H1 (cell line): ENCODE measurements at regions not wholly inside any gene's neighbourhood (a gene's known extent, or its start where the extent isn't known, plus 50 kb on each side); places are given as distances from the start of the nearest gene placed in this dataset.

Experiments
- CTCF ChIA-PET: fragments of 300-600 bp; sonication (Branson Sonifier 250); formaldehyde crosslinking; loops from one replicate; lab custom pipeline; 2021; ENCODE audit not compliant: partially characterized antibody; lab: Charles Lee
- POLR2A ChIA-PET: fragments of 300-600 bp; sonication (Branson Sonifier 250); formaldehyde crosslinking; loops from one replicate; lab custom pipeline; 2021; ENCODE audit warnings: inconsistent platforms; ENCODE audit not compliant: partially characterized antibody; lab: Charles Lee
- DNase-seq, 2 experiments: peaks; one replicate each; pipeline versions ENCODE4 v3.0.0 to v3.0.0-alpha.2; 2010 to 2022; ENCODE audit warnings: low spot score in 2 of 2, low read depth in 1 of 2, mixed read lengths in 1 of 2
- FAIRE-seq: peaks from 2 replicates; lab custom pipeline; 2011; peaks lifted over from hg19 to GRCh38; lab: Jason Lieb, UNC
- H2AFZ ChIP-seq: 2 replicates; pipeline ENCODE4 v1.8.1; 2012; ENCODE audit warnings: low read length, inconsistent platforms
- H2AK5ac ChIP-seq: 2 replicates; pipeline ENCODE4 v1.6.1; 2013; ENCODE audit warnings: low read depth, low read length
- H2BK120ac ChIP-seq: replicated peaks from 2 replicates; pipeline ENCODE3; 2013; ENCODE audit warnings: low read depth, low read length, inconsistent platforms
- H2BK12ac ChIP-seq: 2 replicates; pipeline ENCODE4 v1.6.1; 2013; ENCODE audit warnings: low read depth, low read length
- H2BK15ac ChIP-seq: 2 replicates; pipeline ENCODE4 v1.6.1; 2013; ENCODE audit warnings: low read length
- H2BK20ac ChIP-seq: 2 replicates; pipeline ENCODE4 v1.6.1; 2013; ENCODE audit warnings: low read length
- H2BK5ac ChIP-seq: 2 replicates; pipeline ENCODE4 v1.6.1; 2013; ENCODE audit warnings: low read depth, low read length
- H3K14ac ChIP-seq: 2 replicates; pipeline ENCODE4 v1.6.1; 2013; ENCODE audit warnings: inconsistent platforms; ENCODE audit not compliant: insufficient read length
- H3K18ac ChIP-seq: 2 replicates; pipeline ENCODE4 v1.6.1; 2013; ENCODE audit warnings: low read length; ENCODE audit errors: extremely low read depth
- H3K23ac ChIP-seq: 2 replicates; pipeline ENCODE4 v1.6.1; 2013; ENCODE audit warnings: inconsistent platforms; ENCODE audit not compliant: insufficient read length
- H3K23me2 ChIP-seq: 2 replicates; pipeline ENCODE4 v1.6.1; 2013; ENCODE audit warnings: low read depth, low read length
- H3K27ac ChIP-seq: 2 replicates; pipeline ENCODE4 v1.6.1; 2011; ENCODE audit warnings: low read depth, low read length, inconsistent platforms
- H3K27me3 ChIP-seq, 4 experiments: replicated peaks in 1 of 4; 1 replicate in 1 of 4; 2 replicates in 3 of 4; pipeline versions ENCODE4 v1.6.1 to v1.8.1; 2011 to 2013; ENCODE audit warnings: low read length in 3 of 4, mild to moderate bottlenecking in 3 of 4, inconsistent platforms in 2 of 4, mixed read lengths in 2 of 4, moderate library complexity in 1 of 4; ENCODE audit not compliant: control insufficient read depth in 3 of 4, insufficient read depth in 3 of 4; ENCODE audit errors: extremely low read depth in 1 of 4
- H3K36me3 ChIP-seq, 4 experiments: 2 replicates each; pipeline versions ENCODE4 v1.6.1 to v1.8.1; 2011 to 2013; ENCODE audit warnings: mild to moderate bottlenecking in 4 of 4, low read length in 3 of 4, moderate library complexity in 2 of 4, control low read depth in 1 of 4, inconsistent platforms in 1 of 4; ENCODE audit not compliant: insufficient read depth in 4 of 4, control insufficient read depth in 2 of 4
- H3K4ac ChIP-seq: replicated peaks from 2 replicates; pipeline ENCODE3; 2013; ENCODE audit warnings: low read length, low read depth, mixed read lengths, inconsistent platforms; ENCODE audit not compliant: insufficient read length
- H3K4me1 ChIP-seq, 4 experiments: replicated peaks in 1 of 4; 1 replicate in 1 of 4; 2 replicates in 3 of 4; pipeline versions ENCODE4 v1.6.1 to v1.8.1; 2011 to 2013; ENCODE audit warnings: low read length in 3 of 4, inconsistent platforms in 2 of 4, mixed read lengths in 1 of 4; ENCODE audit not compliant: insufficient read depth in 4 of 4, control insufficient read depth in 3 of 4
- H3K4me2 ChIP-seq, 2 experiments: 2 replicates each; pipeline versions ENCODE4 v1.6.1 to v1.8.1; 2011 to 2013; ENCODE audit warnings: low read depth in 2 of 2, low read length in 2 of 2, control low read depth in 1 of 2, inconsistent platforms in 1 of 2, mild to moderate bottlenecking in 1 of 2; ENCODE audit not compliant: insufficient read depth in 1 of 2
- H3K4me3 ChIP-seq, 4 experiments: fragments of 200-600, 300-600 bp in 1 of 4; sonication (generic), shearing (Covaris generic), sonication (Bioruptor Twin) in 1 of 4; 2 replicates each; pipeline versions ENCODE4 v1.5.1 to v1.8.1; 2011 to 2016; ENCODE audit warnings: low read length in 4 of 4, low read depth in 3 of 4, control low read depth in 2 of 4, inconsistent platforms in 2 of 4, mild to moderate bottlenecking in 2 of 4, mixed read lengths in 1 of 4, moderate library complexity in 1 of 4; ENCODE audit not compliant: insufficient read depth in 2 of 4; ENCODE audit errors: extremely low read depth in 1 of 4
- H3K56ac ChIP-seq: replicated peaks from 2 replicates; pipeline ENCODE3; 2013; ENCODE audit warnings: low read depth, mild to moderate bottlenecking, mixed read lengths, low read length, inconsistent platforms; ENCODE audit not compliant: insufficient read length
- H3K79me1 ChIP-seq: 2 replicates; pipeline ENCODE4 v1.6.1; 2013; ENCODE audit warnings: low read depth, low read length, control low read depth
- H3K79me2 ChIP-seq, 2 experiments: 2 replicates each; pipeline versions ENCODE4 v1.6.1 to v1.8.1; 2012 to 2013; ENCODE audit warnings: low read length in 2 of 2, mild to moderate bottlenecking in 2 of 2, inconsistent platforms in 1 of 2; ENCODE audit not compliant: insufficient read depth in 2 of 2, control insufficient read depth in 1 of 2
- H3K9ac ChIP-seq, 4 experiments: replicated peaks in 1 of 4; 1 replicate in 1 of 4; 2 replicates in 3 of 4; pipeline versions ENCODE4 v1.6.1 to v1.8.1; 2011 to 2013; ENCODE audit warnings: low read depth in 3 of 4, low read length in 3 of 4, control low read depth in 2 of 4, mild to moderate bottlenecking in 2 of 4, moderate library complexity in 2 of 4, inconsistent platforms in 1 of 4; ENCODE audit errors: extremely low read depth in 1 of 4
- H3K9me3 ChIP-seq, 2 experiments: 2 replicates each; pipeline versions ENCODE4 v1.6.1 to v1.8.1; 2012 to 2013; ENCODE audit warnings: mild to moderate bottlenecking in 2 of 2, moderate library complexity in 2 of 2, control low read depth in 1 of 2, inconsistent platforms in 1 of 2, low read depth in 1 of 2, low read length in 1 of 2, mixed read lengths in 1 of 2; ENCODE audit not compliant: insufficient read depth in 2 of 2
- H4K20me1 ChIP-seq, 2 experiments: replicated peaks in 1 of 2; 2 replicates each; pipeline versions ENCODE3 to v1.8.1; 2011 to 2013; ENCODE audit warnings: inconsistent platforms in 2 of 2, low read length in 2 of 2, mild to moderate bottlenecking in 1 of 2; ENCODE audit not compliant: insufficient read depth in 2 of 2, control insufficient read depth in 1 of 2
- H4K5ac ChIP-seq: 2 replicates; pipeline ENCODE4 v1.6.1; 2013; ENCODE audit warnings: low read length, low read depth, mixed read lengths, inconsistent platforms; ENCODE audit not compliant: insufficient read length
- H4K8ac ChIP-seq: 2 replicates; pipeline ENCODE4 v1.8.0; 2013; ENCODE audit warnings: mild to moderate bottlenecking, moderate library complexity, low read length, inconsistent platforms; ENCODE audit not compliant: insufficient read depth; ENCODE audit errors: extremely low read depth
- H4K91ac ChIP-seq: replicated peaks from 2 replicates; pipeline ENCODE3; 2013; ENCODE audit warnings: low read length, mixed read lengths, inconsistent platforms; ENCODE audit not compliant: insufficient read length
- CBX5 ChIP-seq: fragments of 300-800, 300-1000 bp; sonication (generic); IDR thresholded peaks from 2 replicates; pipeline ENCODE4 v1.7.1; 2016; ENCODE audit warnings: antibody characterized with exemption, low read length, low read depth
- CBX8 ChIP-seq: fragments of 300-800, 300-1000 bp; sonication (generic); IDR thresholded peaks from 2 replicates; pipeline ENCODE4 v1.7.1; 2016; ENCODE audit warnings: low read depth, low read length, borderline replicate concordance
- FOSL1 ChIP-seq: IDR thresholded peaks from 2 replicates; pipeline ENCODE4 v1.6.1; 2011; ENCODE audit warnings: mild to moderate bottlenecking, low read depth, low read length, moderate library complexity; ENCODE audit not compliant: insufficient read depth
- JUN ChIP-seq: IDR thresholded peaks from 2 replicates; pipeline ENCODE4 v1.6.1; 2011; ENCODE audit warnings: low read depth, mild to moderate bottlenecking, improper control_type of control experiment, low read length
- JUND ChIP-seq: IDR thresholded peaks from 2 replicates; pipeline ENCODE4 v1.6.1; 2011; ENCODE audit warnings: mild to moderate bottlenecking, improper control_type of control experiment, low read length
- KDM5A ChIP-seq: fragments of 200-600 bp; IDR thresholded peaks from 2 replicates; pipeline ENCODE4 v1.7.1; 2012; ENCODE audit warnings: mild to moderate bottlenecking, low read length, inconsistent platforms, mixed read lengths
- POU5F1 ChIP-seq: IDR thresholded peaks from 2 replicates; pipeline ENCODE4 v1.6.1; 2011; ENCODE audit warnings: low read depth, mild to moderate bottlenecking, low read length, moderate library complexity
- WGBS, 2 experiments: shearing (Covaris generic) in 1 of 2; methylation state at CpG; one replicate each; pipeline versions ENCODE4 v1.1.6 to v1.1.7; 2013 to 2015; ENCODE audit warnings: low lambda C conversion rate in 2 of 2, mixed read lengths in 2 of 2, inconsistent platforms in 1 of 2, low coverage in 1 of 2, missing lambda C conversion rate in 1 of 2; ENCODE audit not compliant: insufficient replicate concordance in 2 of 2, insufficient coverage in 1 of 2, insufficient read length in 1 of 2; ENCODE audit errors: extremely low coverage in 1 of 2, missing lambda C conversion rate in 1 of 2; 5-methylcytosine and 5-hydroxymethylcytosine counted together

DNA sequence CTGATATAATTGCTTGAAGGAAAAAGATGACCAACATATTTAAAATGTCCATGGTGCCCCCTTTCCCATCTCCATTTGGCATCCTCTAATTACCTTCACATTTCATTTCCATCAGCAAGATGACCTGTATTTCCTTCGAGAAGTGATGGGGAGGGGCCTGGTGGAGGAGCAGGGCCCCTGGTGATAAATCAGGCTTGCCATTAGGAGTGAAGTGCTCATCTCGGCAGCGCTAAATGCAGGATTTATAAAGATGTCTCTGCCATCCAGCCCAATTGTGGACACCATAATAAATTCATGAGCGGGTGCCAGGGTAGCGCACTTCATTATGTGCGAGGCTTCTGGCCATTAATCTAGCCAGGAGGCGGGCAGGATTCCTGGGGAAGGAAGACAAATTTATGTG lies 101.5 kb upstream of the IRX6 start:
- no peak overlapping the region for H3K14ac ChIP-seq
- POLR2A ChIA-PET, result no interaction called here

More for the DNA sequence above, 101.5 kb upstream of the IRX6 start:
- Histone ChIP-seq H3K18ac (no peak overlapping the region), H4K91ac (no peak overlapping the region), H3K4me2 (no peak overlapping the region), H2BK20ac (no peak overlapping the region), H4K5ac (no peak overlapping the region), H3K27me3 (no peaks in the 10 kb centered on the region), H2BK12ac (no peak overlapping the region), H3K79me1 (no peaks in the 10 kb centered on the region), H3K56ac (no peak overlapping the region), H3K4me1 (peaks cover 0 to 4% (median 0%) of the 10 kb centered on the region in 4 experiments; a peak in 1 of 7 replicates), H3K9me3 (peaks cover 3 to 7% of the 10 kb centered on the region in 2 experiments; a peak in 3 of 4 replicates), H2AFZ (no peak overlapping the region), H2BK120ac (no peak overlapping the region), H3K9ac (no peak overlapping the region), H3K23ac (no peak overlapping the region), H3K36me3 (no peaks in the 10 kb centered on the region), H3K4ac (no peak overlapping the region), H3K23me2 (no peaks in the 10 kb centered on the region), H3K79me2 (no peaks in the 10 kb centered on the region), H3K27ac (no peak overlapping the region), H4K8ac (no peak overlapping the region), H2BK5ac (no peak overlapping the region), H4K20me1 (no peaks in the 10 kb centered on the region), H2AK5ac (no peak overlapping the region), H2BK15ac (no peak overlapping the region), H3K4me3 (no peak overlapping the region)
- CTCF ChIA-PET, result no interaction called here
- TF ChIP-seq KDM5A, result no peak
- TF ChIP-seq JUN, result no peak
- TF ChIP-seq POU5F1, result no peak
- no peak for TF ChIP-seq CBX5
- no peak for TF ChIP-seq CBX8
- no peak for TF ChIP-seq FOSL1
- TF ChIP-seq JUND, result no peak
- FAIRE-seq, result no peak
- 93% methylated on average over 7 of the region's 7 CpGs; no CpG with 5 or more reads in 1 of the 2 experiments for WGBS, 2 experiments
- DNase-seq, result no peak
